ENCODE measurements at regions not wholly inside any gene's neighbourhood (a gene's known extent, or its start where the extent isn't known, plus 50 kb on each side); places are given as distances from the start of the nearest gene placed in this dataset.
"Not testable (repeated sequence)": the region's sequence is repeated elsewhere in the genome, so short reads cannot be mapped to it uniquely, and the experiment has no call there.

- DNase-seq = peak; percentile 17
Observed at GRCh38 chrX:3815896-3816664, 102.6 kb upstream of the PRKX start.

DNA sequence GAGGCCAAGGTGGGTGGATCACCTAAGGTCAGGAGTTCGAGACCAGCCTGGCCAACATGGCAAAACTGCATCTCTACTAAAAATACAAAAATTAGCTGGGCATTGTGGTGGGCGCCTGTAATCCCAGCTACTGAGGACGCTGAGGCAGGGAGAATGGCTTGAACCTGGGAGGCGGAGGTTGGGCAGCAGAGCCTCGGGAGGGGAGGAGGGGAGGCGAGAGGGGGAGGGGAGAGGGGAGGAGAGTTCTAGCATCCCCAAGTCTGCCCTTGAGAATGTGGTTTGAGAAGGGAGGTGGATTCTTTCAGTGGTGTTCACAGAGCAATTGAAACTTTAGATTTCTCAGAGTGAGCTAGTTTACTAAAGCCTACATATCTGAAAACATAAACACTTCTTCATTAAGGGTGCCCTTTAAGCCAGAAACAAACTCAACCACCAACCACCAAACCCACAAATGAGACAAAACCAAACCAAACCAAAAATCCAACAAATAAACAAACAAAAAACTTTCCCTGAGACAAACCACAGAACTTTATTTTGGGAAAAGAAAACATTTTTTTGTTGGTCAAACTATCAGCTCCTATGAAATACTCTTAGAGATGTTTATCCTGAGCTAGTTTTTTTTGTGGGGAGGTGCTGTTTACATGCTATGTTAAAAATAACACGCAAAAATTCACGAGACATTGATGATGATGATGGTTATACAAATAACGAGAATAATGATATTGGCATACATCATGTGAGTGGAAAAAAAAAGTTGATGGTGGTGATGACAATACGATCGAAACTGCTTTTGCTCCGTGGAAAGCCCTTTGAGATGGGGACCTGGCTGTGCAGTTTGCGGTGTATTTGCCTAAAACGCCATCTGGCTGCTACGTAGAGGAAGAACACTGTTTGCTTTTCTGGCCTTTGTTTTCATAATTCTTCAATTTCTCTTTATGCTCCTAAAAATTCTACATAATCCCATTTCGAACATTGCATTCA is 98.2 kb upstream of the PRKX start:
- DNase-seq = peak; percentile 29

DNA sequence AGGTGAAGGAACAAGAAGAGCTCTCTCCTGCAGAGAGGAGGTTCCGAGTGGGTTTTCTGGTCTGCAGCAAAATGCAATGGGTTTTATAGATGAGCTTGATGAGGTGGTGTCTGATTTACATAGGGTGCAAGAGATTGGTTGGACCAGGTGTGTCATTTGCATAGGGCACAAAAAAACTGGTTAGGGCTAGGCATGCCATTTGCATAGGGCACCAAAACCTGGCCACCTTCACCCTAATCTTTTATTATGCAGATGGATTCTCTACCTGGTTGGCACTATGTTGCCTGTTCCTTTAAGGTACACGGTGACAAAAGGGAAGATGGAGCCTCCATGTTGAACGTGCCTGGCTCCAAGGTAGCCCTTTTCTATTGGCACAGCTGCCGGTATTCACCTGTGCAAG is 94.5 kb upstream of the PRKX start:
- DNase-seq = no peak

DNA sequence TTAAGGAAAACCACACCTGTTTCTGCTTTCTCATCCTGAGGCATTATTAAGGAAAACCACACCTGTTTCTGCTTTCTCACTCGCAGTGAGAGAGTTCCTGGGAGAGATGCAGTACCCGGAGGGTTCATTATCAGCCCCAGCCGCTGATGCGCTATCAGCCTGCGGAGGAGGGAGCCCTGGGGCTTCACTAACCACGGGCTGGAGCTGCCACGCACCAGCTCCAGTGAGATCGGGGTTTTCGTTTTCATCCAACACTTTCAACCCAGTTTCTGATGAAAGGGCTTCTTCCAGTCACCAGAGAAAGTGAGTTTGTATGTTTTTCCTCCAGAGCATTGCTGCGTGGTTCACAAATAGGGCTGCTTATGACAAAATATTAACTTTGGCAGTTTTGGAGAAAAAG is 93.2 kb upstream of the PRKX start:
- no peak for DNase-seq

- no peak for DNase-seq
Observed at GRCh38 chrX:3803713-3804112, 90.3 kb upstream of the PRKX start.

- no peak for DNase-seq
Observed at GRCh38 chrX:3803305-3803704, 89.9 kb upstream of the PRKX start.

DNA sequence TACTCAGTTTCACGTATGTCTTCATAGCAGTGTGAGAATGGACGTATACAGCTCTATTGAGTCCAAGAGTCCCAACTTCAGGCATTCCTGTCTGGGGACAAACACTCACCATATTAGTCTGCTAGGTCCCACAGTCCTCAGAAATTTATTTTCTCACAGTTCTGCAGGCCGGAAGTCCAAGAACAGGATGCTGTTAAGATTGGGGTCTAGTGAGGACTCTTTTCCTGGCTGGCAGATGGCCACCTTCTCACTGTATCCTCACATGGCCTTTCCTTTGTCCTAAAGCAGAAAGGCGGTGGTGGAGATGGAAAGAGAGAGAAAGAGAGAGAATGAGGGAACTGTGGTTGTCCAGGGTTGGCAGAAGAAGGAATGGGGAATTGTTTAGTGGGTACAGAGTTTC is 82.0 kb upstream of the PRKX start:
- DNase-seq = not testable (repeated sequence)

- no peak for DNase-seq
Observed at GRCh38 chrX:3791449-3791848, 78.0 kb upstream of the PRKX start.

- DNase-seq = peak; percentile 1
Observed at GRCh38 chrX:3788494-3789233, 75.2 kb upstream of the PRKX start.

DNA sequence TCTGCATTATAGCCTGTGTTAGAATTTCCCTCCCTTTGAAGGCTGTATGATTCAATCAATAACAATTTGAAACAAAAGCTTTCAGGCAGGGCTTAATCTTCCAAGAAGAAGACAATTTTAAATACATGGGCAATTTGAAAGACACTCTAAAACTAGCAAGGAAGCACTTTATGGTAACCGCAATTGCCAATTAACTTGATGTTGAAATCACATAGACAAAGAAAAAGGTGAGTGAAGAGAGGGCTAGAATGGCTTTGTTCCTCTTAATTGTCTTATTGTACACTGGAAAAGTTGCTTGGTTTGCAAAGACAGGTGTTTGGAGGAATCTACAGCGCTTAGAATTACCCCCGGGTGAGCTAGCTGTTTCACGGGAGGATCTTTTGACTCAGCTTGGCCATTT is 74.4 kb upstream of the PRKX start:
- DNase-seq = no peak

DNA sequence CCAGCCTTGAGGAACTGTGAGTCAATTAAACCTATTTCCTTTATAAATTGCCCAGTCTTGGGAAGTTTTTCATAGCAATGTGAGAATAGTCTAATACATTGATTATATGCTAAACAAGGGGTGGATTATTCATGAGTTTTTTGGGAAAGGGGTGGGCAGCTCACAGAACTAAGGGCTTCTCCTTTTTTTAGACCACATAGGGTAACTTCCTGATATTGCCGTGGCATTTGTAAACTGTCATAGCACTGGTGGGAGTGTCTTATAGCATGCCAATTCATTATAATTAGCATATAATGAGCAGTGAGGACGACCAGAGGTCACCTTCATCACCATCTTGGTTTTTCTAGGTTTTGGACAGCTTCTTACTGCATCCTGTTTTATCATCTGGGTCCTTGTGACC is 72.4 kb upstream of the PRKX start:
- not testable (repeated sequence) for DNase-seq

DNA sequence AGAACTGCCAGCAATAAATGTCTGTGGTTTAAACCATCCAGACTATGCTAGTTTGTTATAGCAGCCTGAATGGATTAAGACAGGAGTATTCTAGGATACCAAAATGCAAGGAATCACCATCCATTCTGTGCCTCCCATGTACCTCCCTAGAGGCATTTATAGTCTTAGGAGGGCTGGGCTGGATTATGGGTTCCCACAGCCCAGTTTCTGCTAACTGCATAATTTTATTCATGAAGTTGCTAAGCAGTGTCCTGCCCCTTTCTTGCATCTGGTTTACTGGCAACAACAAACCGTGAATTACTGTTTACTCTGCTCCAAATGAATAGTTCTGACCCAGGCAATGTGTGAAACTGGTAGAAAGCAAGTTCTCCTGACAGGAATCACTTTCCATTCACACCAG is 67.1 kb upstream of the PRKX start:
- no peak for DNase-seq

GRCh38 chrX:3779546-3779945 is 66.1 kb upstream of the PRKX start:
- DNase-seq = no peak

DNA sequence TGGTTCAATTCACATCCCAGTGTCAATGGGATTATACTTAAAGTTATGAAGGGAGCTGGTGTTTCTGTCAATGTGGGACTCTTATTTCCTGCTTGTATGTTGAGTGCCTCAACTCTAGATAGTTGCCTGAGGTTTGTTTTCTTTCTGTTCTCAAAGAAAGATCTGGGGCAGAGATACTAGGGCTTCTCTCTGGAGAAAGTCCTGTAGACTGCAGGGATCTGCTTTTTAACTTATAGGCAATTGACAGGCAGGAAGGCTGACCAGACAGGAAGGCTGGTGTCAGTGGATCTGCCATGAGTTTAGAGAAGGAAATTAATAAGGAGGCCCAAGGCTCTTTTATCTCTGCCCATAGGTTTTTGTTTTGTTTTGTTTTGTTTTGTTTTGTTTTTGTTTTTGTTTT is 64.0 kb upstream of the PRKX start:
- DNase-seq = no peak

DNA sequence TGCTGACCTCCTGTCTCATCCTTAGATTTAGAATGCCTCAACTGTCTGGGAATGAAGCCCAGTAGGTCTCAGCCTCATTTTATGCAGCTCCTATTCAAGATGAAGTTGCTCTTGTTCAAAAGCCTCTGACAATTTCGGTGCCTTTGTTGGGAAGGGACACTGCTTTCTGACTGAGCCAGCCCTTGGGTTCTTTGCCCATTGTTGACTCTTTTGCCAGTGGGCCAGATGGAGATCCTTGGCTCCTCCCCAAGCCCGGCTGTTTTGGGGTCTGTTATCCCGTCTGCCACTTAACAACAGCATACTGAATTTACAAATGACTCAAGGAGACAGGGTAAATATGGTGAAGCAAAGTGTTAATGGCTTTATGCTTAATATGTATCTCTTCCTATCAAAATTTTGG is 58.3 kb upstream of the PRKX start:
- no peak for DNase-seq

DNA sequence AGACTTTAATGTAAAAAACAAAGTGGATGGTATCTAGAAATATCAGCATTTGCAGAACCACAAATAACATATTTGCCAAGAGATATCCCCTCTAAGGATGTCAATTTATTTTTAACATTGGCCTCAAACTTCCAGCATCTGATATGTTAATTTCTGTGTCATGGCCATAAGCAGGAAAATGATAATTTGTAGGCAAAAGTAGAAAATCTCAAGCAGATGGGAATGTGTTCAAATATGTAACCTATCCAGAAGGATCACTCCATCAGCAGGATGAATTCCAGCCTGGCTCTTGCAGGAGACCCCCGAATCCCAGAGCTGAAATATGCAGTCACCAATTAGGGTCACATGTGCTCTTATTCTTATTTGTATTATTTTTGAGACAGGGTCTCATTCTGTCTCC is 55.4 kb upstream of the PRKX start:
- no peak for DNase-seq
